ENCODE measurements at regions not wholly inside any gene's neighbourhood (a gene's known extent, or its start where the extent isn't known, plus 50 kb on each side); places are given as distances from the start of the nearest gene placed in this dataset.

- POLR2A ChIA-PET, result no interaction called here
- Histone ChIP-seq H3K4me3 (replicated peaks in 1 of 3; ENCODE audit: insufficient read depth in 1 of 3, low read depth in 1 of 3, low read length in 3 of 3) (no peak overlapping the region), H3K36me3 (ENCODE audit: control insufficient read depth in 2 of 2, extremely low read depth in 1 of 2, insufficient read depth in 2 of 2, low read length in 2 of 2) (no peaks in the 10 kb centered on the region), H3K9ac (replicated peaks; ENCODE audit: extremely low read depth, insufficient read depth, low read length) (no peak overlapping the region), H3K4me2 (ENCODE audit: insufficient read depth, low read length) (no peak overlapping the region), H2AFZ (ENCODE audit: low read depth, low read length) (no peak overlapping the region), H3K27ac (ENCODE audit: insufficient read depth, low read depth, low read length) (no peak overlapping the region), H3K9me3 (replicated peaks; ENCODE audit: control insufficient read depth, insufficient read depth, low read length) (no peaks in the 10 kb centered on the region), H3K27me3 (ENCODE audit: control insufficient read depth in 2 of 2, insufficient read depth in 2 of 2, low read length in 2 of 2) (no peaks in the 10 kb centered on the region), H4K20me1 (replicated peaks; ENCODE audit: control insufficient read depth, extremely low read depth, insufficient read depth, low read length) (no peaks in the 10 kb centered on the region), H3K79me2 (ENCODE audit: control insufficient read depth, insufficient read depth, low read length) (no peaks in the 10 kb centered on the region), H3K4me1 (ENCODE audit: control insufficient read depth, extremely low read depth, insufficient read depth, low read length) (no peaks in the 10 kb centered on the region), H3K9me1 (replicated peaks; ENCODE audit: control insufficient read depth, extremely low read depth, insufficient read depth, low read length) (no peaks in the 10 kb centered on the region)
- FAIRE-seq (no peak), DNase-seq (ENCODE audit: low read depth, low spot score) (no peak)
- CTCF ChIA-PET, result no interaction called here
- BruUV-seq (replicated peaks), result no TSS peak
- intact Hi-C loops (cut with micrococcal nuclease), result no loop called here
- TF ChIP-seq POLR2A (IDR thresholded peaks at IDR 0.05; ENCODE audit: low read depth, low read length), result no peak
- no peak for TF ChIP-seq GATA2 (IDR thresholded peaks at IDR 0.05; ENCODE audit: insufficient read depth, insufficient read length, low read depth, low read length)
- TF ChIP-seq FOS (IDR thresholded peaks at IDR 0.05; ENCODE audit: borderline replicate concordance, insufficient read depth, low read length), result no peak
- no peak for TF ChIP-seq MYC (IDR thresholded peaks at IDR 0.05; ENCODE audit: low read depth, low read length)
- TF ChIP-seq POLR2AphosphoS5 (IDR thresholded peaks at IDR 0.05; ENCODE audit: insufficient read depth, low read depth, low read length), result no peak
- no peak for TF ChIP-seq EZH2 (IDR thresholded peaks at IDR 0.05; ENCODE audit: borderline replicate concordance, low read depth, low read length, severe bottlenecking)
- TF ChIP-seq JUN (IDR thresholded peaks at IDR 0.05; ENCODE audit: borderline replicate concordance, insufficient read depth, insufficient read length, low read depth), result no peak
- TF ChIP-seq CTCF (IDR thresholded peaks at IDR 0.05; ENCODE audit: extremely low read depth in 1 of 2, insufficient read depth in 1 of 2, low read depth in 1 of 2, low read length in 2 of 2), result no peak
- no peak for TF ChIP-seq MAX (IDR thresholded peaks at IDR 0.05; ENCODE audit: insufficient read depth, insufficient read length)
- dilution Hi-C loops (cut with MboI; ENCODE audit: extremely low pct_ligation_motif_present, low sequenced_read_pairs), result no loop called here
Observed at GRCh38 chr15:39344662-39345141, 236.2 kb upstream of the THBS1 start.

Measured in endothelial cell of umbilical vein (primary cell).